Body of pancreas (tissue), 4 donors: ENCODE measurements at regions not wholly inside any gene's neighbourhood (a gene's known extent, or its start where the extent isn't known, plus 50 kb on each side); places are given as distances from the start of the nearest gene placed in this dataset.

Experiments
- CTCF ChIP-seq, 7 experiments: fragments of 450-650 bp in 4 of 7; fragments of 200-600 bp in 3 of 7; sonication (generic) in 3 of 7; IDR thresholded peaks; one replicate each; pipeline ENCODE4 v1.5.1; 2016 to 2019; ENCODE audit warnings: antibody characterized with exemption in 7 of 7
- POLR2A ChIP-seq, 3 donors: fragments of 450-650 bp; IDR thresholded peaks; one replicate each; pipeline ENCODE4 v1.6.1; 2016; ENCODE audit warnings: antibody characterized with exemption in 3 of 3, mild to moderate bottlenecking in 2 of 3

- no peak for TF ChIP-seq CTCF (IDR thresholded peaks at IDR 0.05)
- TF ChIP-seq POLR2A (IDR thresholded peaks at IDR 0.05) = no peak
These were observed 221.2 kb upstream of the PTGFR start for GRCh38 chr1:78269591-78269990.
